Renal cortex interstitium (tissue), 11 donors: ENCODE measurements at regions not wholly inside any gene's neighbourhood (a gene's known extent, or its start where the extent isn't known, plus 50 kb on each side); places are given as distances from the start of the nearest gene placed in this dataset.

Source experiments
- DNase-seq, 11 donors: peaks; one replicate each; pipeline ENCODE4 v3.0.0-alpha.2; 2013; ENCODE audit warnings: low read depth in 9 of 11, low spot score in 4 of 11; ENCODE audit errors: extremely low read depth in 1 of 11

DNA sequence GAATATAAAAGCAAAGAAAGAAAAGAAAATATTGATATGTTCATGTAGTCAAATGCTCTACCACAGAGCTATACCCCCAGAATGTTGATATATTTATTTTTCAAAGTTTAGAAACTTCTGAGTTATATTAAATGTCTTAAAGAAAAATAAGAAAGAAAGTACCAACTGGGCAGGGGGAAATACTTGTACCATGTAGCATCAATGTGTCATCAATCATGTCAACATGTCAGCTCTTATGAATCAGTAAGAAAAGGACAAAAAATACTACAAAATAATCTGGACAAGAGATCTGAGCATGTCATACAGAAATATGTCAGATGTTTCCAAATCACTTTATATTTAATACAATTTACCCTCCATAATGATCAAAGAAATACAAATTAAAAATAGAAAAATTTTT is 595.1 kb upstream of the ATP2B1 start:
- no peak for DNase-seq

DNA sequence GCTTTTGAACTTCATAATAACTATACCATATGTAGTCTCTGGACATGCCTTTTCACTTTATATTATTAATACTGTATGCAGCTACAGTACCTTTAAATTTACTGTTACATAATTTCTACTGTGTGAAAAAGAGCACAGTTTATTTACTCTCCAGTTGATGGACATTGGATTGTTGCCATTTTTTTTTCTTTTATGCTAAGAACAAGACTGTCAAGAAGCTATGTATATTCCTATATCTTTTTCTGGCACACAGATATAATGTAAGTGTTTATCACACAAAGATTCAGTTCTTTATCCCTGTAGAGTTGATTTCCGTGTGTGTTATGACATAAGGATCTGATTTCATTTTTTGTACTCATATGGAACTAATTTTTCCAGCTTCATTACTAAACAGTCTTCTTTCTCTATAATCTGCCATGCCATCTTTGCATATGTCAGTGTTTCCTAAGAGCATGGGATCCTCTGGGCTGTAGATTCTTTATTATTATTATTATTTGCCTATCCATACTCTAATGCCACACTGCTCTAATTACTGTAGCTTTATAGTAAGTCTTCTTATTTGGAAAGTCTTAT is 593.0 kb upstream of the ATP2B1 start:
- DNase-seq: no peak

DNA sequence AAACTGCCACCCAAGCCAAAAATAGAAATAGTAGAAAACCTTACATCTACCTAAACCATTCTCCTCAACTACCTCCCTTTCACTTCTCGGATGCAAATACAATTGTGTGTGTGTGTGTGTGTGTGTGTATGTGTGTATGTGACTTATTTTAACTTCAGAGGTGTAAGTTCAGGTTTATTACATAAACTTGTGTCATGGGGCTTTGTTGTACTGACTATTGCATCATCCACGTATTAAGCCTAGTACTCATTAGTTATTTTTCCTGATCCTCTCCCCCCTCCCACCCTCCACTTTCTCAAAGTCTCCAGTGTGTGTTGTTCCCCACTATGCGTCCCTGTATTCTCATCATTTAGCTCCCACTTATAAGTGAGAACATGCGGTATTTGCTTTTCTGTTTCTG is 592.5 kb upstream of the ATP2B1 start:
- DNase-seq: no peak

DNA sequence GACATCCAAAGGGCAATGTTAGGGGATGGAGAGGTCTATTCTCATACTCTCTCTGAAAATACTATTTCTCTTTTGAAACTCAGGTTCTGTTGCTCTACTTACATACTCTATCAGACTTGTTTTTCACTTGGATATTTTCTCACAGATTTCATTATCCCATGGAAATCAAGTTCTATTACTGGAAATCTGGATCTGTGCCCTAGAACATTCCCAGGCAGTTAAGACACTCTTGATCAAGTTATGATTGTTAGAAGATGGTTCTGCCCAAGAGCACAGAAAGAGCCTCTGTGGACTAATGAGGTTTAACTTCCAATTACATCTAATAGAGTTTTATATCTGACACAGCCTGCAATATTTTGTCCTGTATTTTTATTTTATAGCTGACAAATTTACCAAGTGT is 591.0 kb upstream of the ATP2B1 start:
- no peak for DNase-seq

DNA sequence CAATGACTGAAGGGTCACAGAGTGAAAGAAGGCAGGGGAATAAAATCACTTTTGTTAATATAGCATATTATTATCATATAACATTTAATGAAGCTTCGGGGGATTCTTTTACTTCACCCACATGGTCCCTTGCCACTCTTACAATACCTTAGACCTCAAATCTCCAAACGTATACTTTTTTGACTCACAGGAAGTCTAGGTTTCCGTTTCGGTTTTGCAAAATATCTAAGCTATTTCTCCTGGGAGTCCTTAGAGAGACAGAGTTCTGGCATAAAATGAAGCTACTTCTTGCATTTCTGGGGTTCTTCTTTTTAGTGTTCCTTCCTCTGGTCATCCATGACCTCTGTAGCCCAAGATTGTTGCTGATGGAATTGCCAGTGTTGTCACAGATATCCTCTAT is 590.5 kb upstream of the ATP2B1 start:
- DNase-seq: no peak

DNA sequence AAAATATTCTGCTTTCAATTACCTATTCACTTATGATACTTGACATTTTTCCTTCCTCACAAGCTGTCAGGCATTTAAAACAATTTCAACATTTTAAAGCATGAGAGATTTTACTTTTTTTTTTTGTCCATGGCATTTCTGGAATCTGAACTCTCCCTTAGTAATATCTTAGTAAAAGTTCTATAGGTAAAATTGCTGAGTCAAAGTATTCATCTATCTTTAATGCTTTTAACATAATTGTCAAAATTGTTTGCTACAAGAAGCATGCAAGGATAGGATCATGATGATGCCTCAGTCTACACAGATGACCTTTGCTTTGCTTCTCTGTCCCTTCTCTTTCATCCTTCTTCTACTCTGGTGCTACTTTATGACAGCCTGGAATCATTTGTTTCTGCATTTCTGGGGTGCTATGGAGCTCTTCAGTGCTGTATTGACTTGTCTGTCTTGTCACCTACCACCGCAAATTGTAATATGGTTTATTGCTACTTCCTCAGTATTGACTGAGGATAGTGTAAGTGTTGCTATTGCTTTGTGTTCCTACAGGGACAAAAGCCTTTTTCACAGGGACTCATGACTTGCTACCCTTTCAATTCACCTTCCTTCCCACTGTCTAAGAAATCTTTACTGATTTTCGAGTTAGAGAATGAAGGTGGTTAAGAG is 589.8 kb upstream of the ATP2B1 start:
- no peak for DNase-seq

DNA sequence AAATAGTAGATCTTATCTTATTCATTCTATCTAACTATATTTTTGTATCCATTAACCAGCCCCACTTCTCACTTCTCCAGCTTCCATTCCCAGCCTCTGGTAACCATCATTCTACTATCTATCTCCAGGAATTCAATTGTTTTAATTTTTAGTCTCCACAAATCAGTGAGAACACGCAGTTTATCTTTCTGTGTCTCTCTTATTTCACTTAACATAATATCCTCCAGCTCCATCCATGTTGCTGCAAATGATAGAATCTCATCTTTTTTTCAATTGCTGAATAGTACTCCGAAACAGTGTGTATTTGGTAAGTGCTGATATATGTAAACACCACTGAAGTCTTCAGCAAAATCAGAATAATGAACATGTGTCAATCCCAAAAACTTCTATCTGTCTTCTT is 587.2 kb upstream of the ATP2B1 start:
- DNase-seq: no peak

DNA sequence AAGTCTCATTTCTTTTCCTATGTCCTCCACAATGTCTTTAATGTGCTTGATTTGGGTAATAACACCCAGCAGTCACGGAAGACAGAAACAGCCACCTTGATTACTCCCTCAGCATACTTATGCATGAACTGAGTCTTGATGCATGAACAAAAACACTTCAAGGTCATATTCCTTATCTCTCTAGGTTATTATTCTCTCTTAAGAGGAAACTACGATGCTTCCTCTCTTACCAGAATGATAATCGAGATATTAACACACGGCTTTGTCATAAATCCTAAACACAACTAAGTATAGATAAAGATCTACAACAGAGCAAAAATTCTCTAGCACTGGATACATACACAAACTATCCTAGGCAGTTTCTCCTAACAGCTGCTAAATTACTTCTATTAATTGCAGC is 583.5 kb upstream of the ATP2B1 start:
- peak in 1 of 11 donors; percentile 4 for DNase-seq

DNA sequence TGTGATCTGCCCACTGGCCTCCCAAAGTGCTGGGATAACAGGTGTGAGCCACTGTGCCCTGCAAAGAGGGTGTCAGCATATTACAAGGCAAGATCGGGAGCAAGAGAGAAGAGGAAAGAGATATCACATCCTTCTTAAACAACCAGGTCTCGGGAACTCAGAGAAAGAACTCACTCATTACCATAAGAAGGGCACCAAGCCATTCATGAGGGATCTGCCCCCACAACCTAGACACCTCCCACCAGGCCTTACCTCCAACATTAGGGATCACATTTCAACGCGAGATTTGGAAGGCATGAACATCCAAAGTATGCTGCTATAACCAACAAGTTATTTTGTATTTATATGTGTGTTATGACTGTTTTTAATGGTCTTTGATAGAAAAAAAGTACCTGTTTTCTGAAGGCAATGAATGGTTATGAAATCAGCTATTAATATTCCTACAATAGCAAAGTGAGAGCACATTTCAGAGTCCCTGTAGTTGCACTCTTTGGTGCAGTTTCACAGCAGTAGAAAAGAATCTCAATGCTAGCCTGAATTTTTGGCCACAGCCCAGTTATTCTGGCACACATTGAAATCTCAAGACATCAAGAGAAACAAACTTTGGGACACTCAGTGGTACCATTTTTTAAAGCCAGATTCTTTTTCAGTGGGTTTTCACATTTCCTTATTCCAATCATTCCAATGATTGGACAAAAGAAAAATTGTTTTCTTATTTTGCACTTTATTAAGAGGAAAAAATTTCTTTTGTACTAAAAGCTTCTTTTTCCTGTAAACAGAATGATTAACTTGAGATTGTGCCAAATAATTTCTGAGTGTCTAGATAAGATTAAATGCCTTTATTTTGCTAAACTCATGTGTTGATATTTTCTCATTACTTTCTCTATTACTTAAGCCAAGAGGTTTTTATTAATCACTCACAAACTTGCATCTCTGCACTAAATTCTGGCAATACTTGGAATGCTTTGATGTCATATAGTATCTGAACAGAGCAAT is 582.6 kb upstream of the ATP2B1 start:
- DNase-seq: peak in 3 of 11 donors; percentile 1 to 17 (median 12)

DNA sequence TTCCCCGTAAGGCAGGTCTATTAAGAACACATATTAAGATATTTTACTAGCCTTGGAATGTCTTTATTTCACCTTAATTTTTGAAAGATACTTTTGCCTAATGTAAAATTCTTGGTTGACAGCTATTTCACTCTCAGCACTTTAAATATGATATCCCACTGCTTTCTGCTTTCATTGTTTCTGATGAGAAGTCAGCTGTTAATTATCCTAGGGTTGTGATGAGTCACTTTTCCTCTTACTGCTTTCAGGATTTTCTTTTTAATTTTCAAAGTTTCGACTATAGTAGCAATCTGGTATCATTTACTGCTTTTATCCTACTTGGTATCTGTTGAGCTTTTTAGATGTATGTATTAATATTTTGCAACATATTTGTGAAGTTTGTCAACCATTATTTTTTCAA is 578.9 kb upstream of the ATP2B1 start:
- DNase-seq: no peak

DNA sequence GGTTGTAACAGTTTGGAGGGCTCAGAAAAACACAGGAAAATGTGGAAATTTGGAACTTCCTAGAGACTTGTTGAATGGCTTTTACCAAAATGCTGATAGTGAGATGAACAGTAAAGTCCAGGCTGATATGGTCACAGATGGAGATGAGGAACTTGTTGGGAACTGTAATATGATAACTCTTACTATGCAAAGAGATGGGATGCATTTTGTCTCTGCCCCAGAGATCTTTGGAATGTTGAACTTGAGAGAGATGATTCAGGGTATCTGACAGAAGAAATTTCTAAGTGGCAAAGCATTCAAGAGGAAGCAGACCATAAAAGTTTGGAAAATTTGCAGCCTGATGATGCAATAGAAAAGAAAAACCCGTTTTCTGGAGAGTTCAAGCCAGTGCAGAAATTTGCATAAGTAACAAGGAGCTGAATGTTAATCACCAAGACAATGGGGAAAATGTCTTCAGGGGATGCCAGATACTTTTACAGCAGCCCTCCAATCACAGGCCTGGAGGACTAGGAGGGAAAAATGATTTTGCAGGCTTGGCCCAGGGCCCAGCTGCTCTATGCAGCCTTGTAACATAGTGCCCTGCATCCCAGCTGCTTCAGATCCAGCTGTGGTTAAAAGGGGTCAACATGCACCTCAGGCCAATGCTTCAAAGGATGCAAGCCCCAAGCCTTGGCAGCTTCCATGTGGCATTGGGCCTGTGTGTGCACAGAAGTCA is 572.7 kb upstream of the ATP2B1 start:
- DNase-seq: no peak

DNA sequence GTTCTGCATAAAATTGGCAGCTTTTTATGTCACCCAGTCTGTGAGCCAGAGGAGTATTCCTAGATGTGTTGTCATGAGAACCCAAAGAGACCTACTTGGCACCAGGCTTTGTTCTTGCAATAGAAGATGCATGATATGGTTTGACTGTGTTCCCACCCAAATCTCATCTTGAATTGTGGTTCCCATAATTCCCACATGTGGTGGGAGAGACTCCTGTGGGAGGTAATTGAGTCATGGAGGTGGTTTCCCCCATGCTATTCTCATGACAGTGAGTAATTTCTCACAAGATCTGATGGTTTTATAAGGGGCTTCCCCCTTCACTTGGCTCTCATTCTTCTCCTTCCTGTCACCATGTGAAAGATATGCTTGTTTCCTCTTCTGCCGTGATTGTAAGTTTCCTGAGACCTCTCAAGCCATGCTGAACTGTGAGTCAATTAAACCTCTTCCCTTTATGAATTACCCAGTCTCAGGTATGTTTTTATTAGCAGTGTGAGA is 572.0 kb upstream of the ATP2B1 start:
- no peak for DNase-seq

DNA sequence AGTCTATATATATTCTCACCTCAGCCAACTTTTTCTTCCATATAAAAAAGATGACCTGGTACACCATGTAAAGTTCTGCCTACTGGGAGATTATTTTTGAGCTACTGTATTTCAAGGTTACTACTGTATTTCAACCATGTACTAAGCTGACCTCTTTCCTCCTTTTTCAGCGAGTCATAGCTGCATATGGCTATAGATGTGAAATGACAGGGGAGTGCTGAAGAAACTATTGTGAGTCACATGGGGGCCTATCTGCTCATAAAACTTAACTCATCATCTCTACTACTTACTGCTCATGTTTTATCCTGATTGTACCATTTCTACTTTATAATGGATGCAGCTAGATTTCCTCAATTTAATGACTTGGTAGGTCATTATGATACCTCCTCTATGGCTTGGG is 571.4 kb upstream of the ATP2B1 start:
- DNase-seq: no peak

DNA sequence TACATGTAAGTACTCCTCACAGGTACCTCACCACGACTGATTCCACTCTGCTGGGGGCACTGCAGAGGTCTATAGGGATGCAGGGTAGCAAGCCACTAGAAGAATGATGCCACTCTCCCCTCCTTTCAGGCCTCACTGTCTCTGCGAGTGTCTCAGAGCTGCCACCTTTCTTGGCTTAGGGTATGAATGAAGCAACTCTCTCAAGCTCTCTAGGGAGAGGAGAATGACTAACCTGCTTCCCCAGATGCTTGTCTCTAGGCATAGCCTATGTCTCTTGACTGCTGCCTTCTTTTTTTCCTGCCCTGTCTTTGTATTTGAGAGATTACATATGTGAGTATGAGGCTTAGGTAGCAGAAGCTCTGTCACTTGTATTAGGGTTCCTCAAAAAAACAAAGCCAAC is 566.5 kb upstream of the ATP2B1 start:
- no peak for DNase-seq

DNA sequence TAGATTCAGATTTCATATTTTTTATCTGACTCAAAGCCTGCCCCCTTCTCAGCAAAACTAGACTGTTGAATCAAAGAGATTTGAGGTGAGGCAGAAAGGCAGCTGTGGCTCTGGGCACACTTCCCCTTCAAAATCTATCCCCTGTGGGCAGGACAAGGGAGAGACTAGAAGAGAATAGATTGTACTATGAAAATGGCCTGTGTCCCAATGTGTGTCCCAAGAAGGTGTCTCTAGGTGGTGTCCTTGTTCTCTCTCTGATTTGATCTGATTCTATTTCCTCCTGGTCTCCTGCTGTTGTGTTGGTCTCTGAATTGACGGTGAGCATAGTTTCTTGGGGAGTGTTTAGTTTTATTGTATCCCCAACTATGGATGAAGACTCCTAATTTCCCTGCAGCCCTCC is 565.8 kb upstream of the ATP2B1 start:
- DNase-seq: no peak

DNA sequence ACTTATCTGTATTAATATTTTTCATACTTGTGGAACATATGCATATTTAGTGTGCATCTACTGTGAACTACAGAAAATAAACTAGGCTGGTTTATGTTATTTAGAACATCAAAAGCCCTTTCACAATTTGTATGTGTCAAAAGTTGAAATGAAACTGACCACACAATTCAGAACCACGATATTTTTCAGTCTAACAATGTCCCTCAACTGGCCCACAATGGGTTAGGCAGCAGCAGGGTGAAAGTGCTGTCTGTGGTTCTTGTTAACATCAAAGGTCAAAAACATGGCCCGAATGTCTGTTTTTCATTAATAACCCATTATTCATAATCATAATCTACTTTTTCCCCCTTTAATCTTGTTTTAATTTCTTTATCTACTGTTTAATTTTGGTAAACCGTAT is 559.9 kb upstream of the ATP2B1 start:
- no peak for DNase-seq

DNA sequence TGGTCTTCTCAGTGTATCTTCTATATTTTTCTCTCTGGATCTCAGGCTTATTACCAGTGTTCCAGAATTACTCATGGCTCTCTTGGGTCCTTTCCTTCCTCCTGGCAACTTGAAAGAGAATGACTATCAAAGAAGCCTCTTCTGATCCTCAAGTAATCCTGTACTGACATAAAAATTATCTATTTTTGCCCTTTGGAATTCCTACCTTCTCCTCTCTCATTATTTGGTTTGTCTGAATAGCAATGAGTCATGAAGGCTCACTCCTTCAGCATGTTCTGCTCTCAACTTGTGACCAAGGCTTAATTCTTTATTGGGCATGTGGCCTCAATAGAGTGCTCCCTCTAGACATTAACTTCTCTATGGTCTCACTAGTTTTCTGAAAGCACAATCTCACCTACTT is 553.6 kb upstream of the ATP2B1 start:
- no peak for DNase-seq

DNA sequence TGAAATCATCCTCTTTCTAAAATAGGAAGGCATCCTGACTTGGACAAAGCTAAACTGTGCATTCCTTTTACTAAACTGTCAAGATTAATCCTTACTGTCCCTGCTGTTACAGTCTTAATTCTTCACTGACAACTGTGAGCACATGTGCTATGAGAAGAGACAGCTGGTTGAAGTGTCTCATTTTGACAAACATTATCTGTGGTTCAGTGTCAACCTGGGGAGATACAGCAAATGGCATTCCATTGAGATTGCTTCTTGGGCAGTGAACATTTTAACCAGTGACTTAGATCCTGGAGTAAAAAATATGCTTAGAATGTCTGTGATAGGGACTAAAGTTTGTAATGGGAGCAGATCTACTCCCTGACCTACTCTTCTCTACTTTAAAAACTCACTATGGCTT is 552.6 kb upstream of the ATP2B1 start:
- peak in 2 of 11 donors; percentile 8 to 14 for DNase-seq

DNA sequence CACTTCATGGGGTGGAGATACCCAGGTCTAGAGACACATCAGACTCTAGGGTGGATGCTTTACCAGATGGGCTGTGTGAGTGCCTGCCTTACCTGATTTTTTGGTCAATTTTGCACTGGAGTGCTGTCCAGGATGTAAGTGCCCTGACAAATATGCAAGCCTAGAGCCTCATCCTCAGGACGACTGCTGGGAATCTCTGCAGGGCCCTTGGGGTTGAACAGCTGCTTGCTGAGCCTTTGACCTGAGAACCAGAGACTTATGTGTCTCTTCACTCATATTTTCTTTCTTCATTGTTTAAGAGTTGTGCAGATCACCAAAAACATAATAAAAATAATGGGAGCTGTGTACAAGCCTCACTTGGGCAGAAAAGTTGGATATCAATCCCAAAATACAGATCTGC is 551.5 kb upstream of the ATP2B1 start:
- DNase-seq: no peak
